ENCODE measurements at regions not wholly inside any gene's neighbourhood (a gene's known extent, or its start where the extent isn't known, plus 50 kb on each side); places are given as distances from the start of the nearest gene placed in this dataset.

- no peak for DNase-seq (ENCODE audit: low read depth)
These were observed 509.2 kb downstream of the TDRD15 start for GRCh38 chr2:21633015-21633414.

- DNase-seq (ENCODE audit: low read depth), result no peak
These were observed 509.7 kb downstream of the TDRD15 start for GRCh38 chr2:21633466-21633865.

GRCh38 chr2:21633911-21634310 is 510.1 kb downstream of the TDRD15 start:
- no peak for DNase-seq (ENCODE audit: low read depth)

GRCh38 chr2:21640046-21640445 is 516.3 kb downstream of the TDRD15 start:
- DNase-seq (ENCODE audit: low read depth), result no peak

GRCh38 chr2:21642647-21643046 is 518.9 kb downstream of the TDRD15 start:
- no peak for DNase-seq (ENCODE audit: low read depth)

GRCh38 chr2:21643180-21643579 is 519.4 kb downstream of the TDRD15 start:
- DNase-seq (ENCODE audit: low read depth), result no peak

- no peak for DNase-seq (ENCODE audit: low read depth)
These were observed 520.5 kb downstream of the TDRD15 start for GRCh38 chr2:21644266-21644665.

- no peak for DNase-seq (ENCODE audit: low read depth)
These were observed 522.6 kb downstream of the TDRD15 start for GRCh38 chr2:21646345-21646744.

GRCh38 chr2:21650569-21650968 is 526.8 kb downstream of the TDRD15 start:
- no peak for DNase-seq (ENCODE audit: low read depth)

GRCh38 chr2:21655136-21655535 is 531.4 kb downstream of the TDRD15 start:
- DNase-seq (ENCODE audit: low read depth), result no peak

GRCh38 chr2:21656330-21657075 is 532.7 kb downstream of the TDRD15 start:
- no peak for DNase-seq (ENCODE audit: low read depth)

- DNase-seq (ENCODE audit: low read depth), result no peak
These were observed 533.7 kb downstream of the TDRD15 start for GRCh38 chr2:21657445-21657844.

- no peak for DNase-seq (ENCODE audit: low read depth)
These were observed 534.5 kb downstream of the TDRD15 start for GRCh38 chr2:21658269-21658668.

GRCh38 chr2:21658907-21659477 is 535.2 kb downstream of the TDRD15 start:
- DNase-seq (ENCODE audit: low read depth), result no peak

GRCh38 chr2:21664083-21664482 is 540.3 kb downstream of the TDRD15 start:
- no peak for DNase-seq (ENCODE audit: low read depth)

GRCh38 chr2:21667638-21668037 is 543.9 kb downstream of the TDRD15 start:
- DNase-seq (ENCODE audit: low read depth), result no peak

- no peak for DNase-seq (ENCODE audit: low read depth)
These were observed 544.4 kb downstream of the TDRD15 start for GRCh38 chr2:21668078-21668710.

GRCh38 chr2:21676041-21676440 is 552.3 kb downstream of the TDRD15 start:
- DNase-seq (ENCODE audit: low read depth), result no peak

- no peak for DNase-seq (ENCODE audit: low read depth)
These were observed 552.9 kb downstream of the TDRD15 start for GRCh38 chr2:21676676-21677075.

GRCh38 chr2:21683838-21684237 is 560.1 kb downstream of the TDRD15 start:
- no peak for DNase-seq (ENCODE audit: low read depth)

GRCh38 chr2:21687589-21687988 is 563.8 kb downstream of the TDRD15 start:
- no peak for DNase-seq (ENCODE audit: low read depth)

- DNase-seq (ENCODE audit: low read depth), result no peak
These were observed 566.2 kb downstream of the TDRD15 start for GRCh38 chr2:21690005-21690404.

GRCh38 chr2:21693081-21693480 is 569.3 kb downstream of the TDRD15 start:
- DNase-seq (ENCODE audit: low read depth), result no peak

Data from activated T-cell treated with anti-CD3 and anti-CD28 coated beads for 24 hours (primary cell).